Nephron (organoid): ENCODE measurements at regions not wholly inside any gene's neighbourhood (a gene's known extent, or its start where the extent isn't known, plus 50 kb on each side); places are given as distances from the start of the nearest gene placed in this dataset.

ENCODE experiments used
- H3K27ac Mint-ChIP-seq, 3 experiments: 2 replicates each; pipeline ENCODE4 v1.8.0; 2020; ENCODE audit warnings: mixed read lengths in 3 of 3, mild to moderate bottlenecking in 2 of 3, moderate library complexity in 1 of 3
- H3K27me3 Mint-ChIP-seq: 2 replicates; pipeline ENCODE4 v1.8.0; 2021; ENCODE audit warnings: low read depth, mild to moderate bottlenecking, moderate library complexity, mixed read lengths
- H3K36me3 Mint-ChIP-seq: 2 replicates; pipeline ENCODE4 v1.8.0; 2020; ENCODE audit warnings: low read depth, mixed read lengths
- H3K4me1 Mint-ChIP-seq: 2 replicates; pipeline ENCODE4 v1.8.0; 2020; ENCODE audit warnings: mixed read lengths
- H3K4me3 Mint-ChIP-seq, 3 experiments: 2 replicates each; pipeline ENCODE4 v1.8.0; 2020; ENCODE audit warnings: mild to moderate bottlenecking in 3 of 3, mixed read lengths in 3 of 3, moderate library complexity in 2 of 3
- H3K9me3 Mint-ChIP-seq: 2 replicates; pipeline ENCODE4 v1.8.0; 2020; ENCODE audit warnings: mixed read lengths
- CTCF ChIP-seq, 3 experiments: fragments of 200-600 bp; sonication (generic); IDR thresholded peaks; one replicate each; pipeline ENCODE4 v1.5.0; 2021; ENCODE audit warnings: antibody characterized with exemption in 3 of 3; ENCODE audit not compliant: unreplicated experiment in 3 of 3

- TF ChIP-seq CTCF (IDR thresholded peaks at IDR 0.05; ENCODE audit: unreplicated experiment in 3 of 3), result no peak
- no peak overlapping the region for H3K4me3 Mint-ChIP-seq
- H3K4me1 Mint-ChIP-seq, result no peaks in the 10 kb centered on the region
- H3K36me3 Mint-ChIP-seq, result no peaks in the 10 kb centered on the region
- H3K27ac Mint-ChIP-seq, result no peak overlapping the region
- no peaks in the 10 kb centered on the region for H3K9me3 Mint-ChIP-seq
- no peaks in the 10 kb centered on the region for H3K27me3 Mint-ChIP-seq
These were observed 1029.3 kb upstream of the TYRP1 start for GRCh38 chr9:11663913-11664312.

DNA sequence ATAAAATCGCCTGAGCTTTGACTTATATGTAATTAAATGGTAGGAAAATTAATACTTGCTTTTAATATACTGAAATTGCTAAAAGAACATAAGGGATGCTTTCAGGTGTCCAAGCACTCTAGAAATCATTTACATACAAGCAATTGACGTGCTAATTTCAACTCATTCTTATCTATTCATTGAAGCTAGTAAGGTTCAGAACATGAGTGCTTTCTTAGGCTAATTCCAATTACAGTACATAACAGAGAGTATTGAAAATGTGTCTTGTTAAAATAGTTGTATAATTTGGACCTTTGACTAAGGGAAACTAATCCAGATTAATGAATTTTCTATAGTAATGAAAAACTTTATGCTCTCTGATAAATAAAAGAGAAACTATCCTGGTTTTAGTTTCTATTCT is 1016.4 kb upstream of the TYRP1 start:
- Mint-ChIP-seq H3K36me3 (no peaks in the 10 kb centered on the region), H3K4me1 (no peaks in the 10 kb centered on the region), H3K4me3 (no peak overlapping the region), H3K27ac (no peak overlapping the region), H3K27me3 (no peaks in the 10 kb centered on the region), H3K9me3 (peaks cover 2% of the 10 kb centered on the region)
- no peak for TF ChIP-seq CTCF (IDR thresholded peaks at IDR 0.05; ENCODE audit: unreplicated experiment in 3 of 3)

DNA sequence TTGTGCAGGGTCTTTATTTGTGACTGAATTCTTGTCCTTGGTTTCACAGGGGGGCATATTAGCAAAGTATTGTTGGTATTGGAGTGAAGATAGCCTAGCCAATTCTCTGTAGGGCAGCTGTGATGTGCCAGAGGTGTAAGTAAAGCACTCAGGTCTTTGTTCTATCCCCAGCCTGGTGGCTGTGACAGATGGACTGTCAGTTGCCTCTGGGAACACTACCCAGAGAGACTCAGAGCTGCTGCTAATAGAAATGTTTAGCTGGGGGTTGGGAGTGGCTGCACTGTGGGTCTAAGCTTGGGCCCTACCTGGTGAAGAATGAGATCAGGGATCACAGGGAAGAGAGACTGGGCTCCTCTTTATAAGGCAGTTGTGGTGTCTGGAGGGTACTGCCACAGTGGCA is 1006.5 kb upstream of the TYRP1 start:
- Mint-ChIP-seq H3K27me3 (no peaks in the 10 kb centered on the region), H3K4me1 (no peaks in the 10 kb centered on the region), H3K27ac (no peak overlapping the region), H3K9me3 (no peaks in the 10 kb centered on the region), H3K36me3 (no peaks in the 10 kb centered on the region), H3K4me3 (no peak overlapping the region)
- no peak for TF ChIP-seq CTCF (IDR thresholded peaks at IDR 0.05; ENCODE audit: unreplicated experiment in 3 of 3)

DNA sequence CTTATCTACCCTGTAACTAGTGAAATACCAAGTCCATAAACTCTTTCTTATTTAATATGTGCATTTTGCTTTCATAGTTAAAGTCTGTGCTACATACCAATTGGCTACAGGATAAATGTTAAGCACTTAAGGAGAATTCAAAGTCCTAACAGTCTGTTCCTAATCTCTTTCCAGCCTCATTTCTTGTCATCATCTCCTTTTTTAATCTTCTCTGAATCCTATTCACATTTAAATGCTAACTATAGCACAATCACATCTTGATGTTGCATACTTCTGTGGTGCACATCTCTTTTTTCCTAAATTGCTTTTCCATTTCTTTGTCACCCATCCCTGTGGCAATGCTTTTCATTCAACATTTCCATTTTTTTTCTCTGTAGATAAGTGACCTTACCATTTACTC is 996.1 kb upstream of the TYRP1 start:
- Mint-ChIP-seq H3K9me3 (no peaks in the 10 kb centered on the region), H3K27me3 (peaks cover 4% of the 10 kb centered on the region), H3K27ac (no peak overlapping the region), H3K4me1 (peaks cover 5% of the 10 kb centered on the region), H3K4me3 (no peak overlapping the region), H3K36me3 (no peaks in the 10 kb centered on the region)
- no peak for TF ChIP-seq CTCF (IDR thresholded peaks at IDR 0.05; ENCODE audit: unreplicated experiment in 3 of 3)

DNA sequence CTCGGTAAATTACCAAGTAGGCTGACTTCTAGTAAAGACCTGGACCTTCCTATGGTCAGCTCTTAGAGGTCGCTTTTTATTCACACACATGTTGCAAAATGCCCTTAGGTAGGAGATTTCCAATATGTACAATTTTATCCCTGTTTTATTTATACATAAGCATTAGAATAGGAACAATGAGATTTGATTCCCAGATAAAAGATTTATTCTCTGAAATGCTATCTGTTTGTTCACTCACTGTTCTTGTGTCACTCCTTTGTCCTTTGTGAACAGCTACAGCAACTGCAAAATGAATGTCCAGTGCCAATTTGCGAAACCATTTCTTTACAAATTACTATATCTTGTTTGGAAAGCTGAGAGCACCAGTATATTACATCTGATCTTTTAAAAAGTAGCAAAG is 991.5 kb upstream of the TYRP1 start:
- no peak overlapping the region for H3K4me3 Mint-ChIP-seq
- H3K4me1 Mint-ChIP-seq, result peaks cover 5% of the 10 kb centered on the region

More for the DNA sequence above, 991.5 kb upstream of the TYRP1 start:
- no peak for TF ChIP-seq CTCF (IDR thresholded peaks at IDR 0.05; ENCODE audit: unreplicated experiment in 3 of 3)
- H3K27me3 Mint-ChIP-seq, result no peaks in the 10 kb centered on the region
- H3K27ac Mint-ChIP-seq, result no peak overlapping the region
- H3K36me3 Mint-ChIP-seq, result no peaks in the 10 kb centered on the region
- no peaks in the 10 kb centered on the region for H3K9me3 Mint-ChIP-seq
